NCI-H2081 (cell line): ENCODE measurements at regions not wholly inside any gene's neighbourhood (a gene's known extent, or its start where the extent isn't known, plus 50 kb on each side); places are given as distances from the start of the nearest gene placed in this dataset.

Experiments
- DNase-seq, 2 experiments: peaks; one replicate each; lab custom pipeline; 2025; lab: John Stamatoyannopoulos, UW

GRCh38 chr13:22235285-22235949, 564.5 kb downstream of the FGF9 start:
- peak in 1 of 2 experiments; percentile 13 for DNase-seq

- DNase-seq, result no peak
These were observed 565.0 kb downstream of the FGF9 start for GRCh38 chr13:22235950-22236290.

GRCh38 chr13:22238269-22238668, 567.4 kb downstream of the FGF9 start:
- no peak for DNase-seq

- DNase-seq, result no peak
These were observed 569.8 kb downstream of the FGF9 start for GRCh38 chr13:22240716-22241115.

GRCh38 chr13:22243469-22244163, 572.7 kb downstream of the FGF9 start:
- DNase-seq, result peak in 1 of 2 experiments; percentile 38

GRCh38 chr13:22252281-22252830, 581.5 kb downstream of the FGF9 start:
- DNase-seq, result no peak

GRCh38 chr13:22253107-22253506, 582.2 kb downstream of the FGF9 start:
- DNase-seq, result no peak

GRCh38 chr13:22256111-22256639, 585.3 kb downstream of the FGF9 start:
- no peak for DNase-seq

GRCh38 chr13:22262001-22262885, 591.4 kb downstream of the FGF9 start:
- no peak for DNase-seq

GRCh38 chr13:22263185-22263584, 592.3 kb downstream of the FGF9 start:
- no peak for DNase-seq

- no peak for DNase-seq
These were observed 594.7 kb downstream of the FGF9 start for GRCh38 chr13:22265563-22265962.

- no peak for DNase-seq
These were observed 600.0 kb downstream of the FGF9 start for GRCh38 chr13:22270881-22271280.

- DNase-seq, result no peak
These were observed 601.0 kb downstream of the FGF9 start for GRCh38 chr13:22271903-22272302.

- no peak for DNase-seq
These were observed 604.5 kb downstream of the FGF9 start for GRCh38 chr13:22275393-22275792.

- no peak for DNase-seq
These were observed 605.7 kb downstream of the FGF9 start for GRCh38 chr13:22276616-22277015.

GRCh38 chr13:22278336-22278929, 607.6 kb downstream of the FGF9 start:
- DNase-seq, result peak; percentile 7 to 54

GRCh38 chr13:22285867-22286266, 615.0 kb downstream of the FGF9 start:
- no peak for DNase-seq

GRCh38 chr13:22286338-22286737, 615.5 kb downstream of the FGF9 start:
- no peak for DNase-seq

- DNase-seq, result no peak
These were observed 616.6 kb downstream of the FGF9 start for GRCh38 chr13:22287343-22287920.

GRCh38 chr13:22288496-22288895, 617.6 kb downstream of the FGF9 start:
- no peak for DNase-seq

GRCh38 chr13:22289711-22290110, 618.8 kb downstream of the FGF9 start:
- DNase-seq, result no peak
